AG09319 (cell line): ENCODE measurements at regions not wholly inside any gene's neighbourhood (a gene's known extent, or its start where the extent isn't known, plus 50 kb on each side); places are given as distances from the start of the nearest gene placed in this dataset.

ENCODE experiments used
- DNase-seq: peaks from one replicate; pipeline ENCODE4 v3.0.0-alpha.2; 2010; ENCODE audit warnings: low read depth; ENCODE audit errors: extremely low read depth
- CTCF ChIP-seq: IDR thresholded peaks from 2 replicates; pipeline ENCODE4 v1.5.1; 2011; ENCODE audit warnings: low read depth, mild to moderate bottlenecking, inconsistent platforms, low read length, moderate library complexity

DNA sequence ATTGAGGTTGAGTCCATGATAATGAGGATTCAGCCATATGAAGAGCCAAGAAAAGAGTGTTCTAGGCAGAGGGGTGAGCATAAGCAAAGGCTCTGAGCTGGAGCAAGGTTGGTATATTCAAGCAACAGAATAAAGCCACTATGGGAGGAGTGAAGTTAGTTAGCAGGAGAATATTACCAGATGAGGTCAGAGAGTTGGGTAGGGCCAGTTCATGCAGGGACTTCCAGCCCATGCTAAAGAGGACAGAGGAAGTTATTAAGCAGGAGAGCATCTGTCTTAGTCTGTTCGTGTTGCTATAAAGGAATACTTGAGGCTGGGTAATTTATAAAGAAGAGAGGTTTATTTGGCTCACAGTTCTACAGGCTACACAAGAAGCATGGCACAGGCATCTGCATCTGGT, 57.1 kb upstream of the ATG10 start:
- TF ChIP-seq CTCF: no peak
- no peak for DNase-seq

- TF ChIP-seq CTCF: no peak
Measured at GRCh38 chr5:81912933-81913332, 58.9 kb upstream of the ATG10 start.

DNA sequence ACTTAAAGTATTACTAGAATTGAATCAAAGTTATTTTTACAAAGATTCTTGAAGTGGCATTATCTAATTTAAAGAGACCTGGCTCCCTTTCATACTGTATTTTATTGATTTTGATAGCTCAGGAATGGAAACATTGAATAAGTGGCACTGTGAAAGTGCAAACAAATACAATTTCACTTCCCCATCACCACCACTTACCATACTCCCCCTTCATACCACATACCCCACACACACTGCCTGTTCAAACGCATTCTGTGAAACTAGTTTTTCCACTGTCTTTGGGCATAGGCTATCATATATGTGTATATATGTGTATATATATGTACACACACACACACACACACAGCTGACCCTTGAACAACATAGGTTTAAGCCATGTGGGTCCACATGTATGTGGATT, 62.1 kb upstream of the ATG10 start:
- TF ChIP-seq CTCF: no peak
- DNase-seq: no peak

More at GRCh38 chr5:81912933-81913332, 58.9 kb upstream of the ATG10 start:
- DNase-seq: no peak

DNA sequence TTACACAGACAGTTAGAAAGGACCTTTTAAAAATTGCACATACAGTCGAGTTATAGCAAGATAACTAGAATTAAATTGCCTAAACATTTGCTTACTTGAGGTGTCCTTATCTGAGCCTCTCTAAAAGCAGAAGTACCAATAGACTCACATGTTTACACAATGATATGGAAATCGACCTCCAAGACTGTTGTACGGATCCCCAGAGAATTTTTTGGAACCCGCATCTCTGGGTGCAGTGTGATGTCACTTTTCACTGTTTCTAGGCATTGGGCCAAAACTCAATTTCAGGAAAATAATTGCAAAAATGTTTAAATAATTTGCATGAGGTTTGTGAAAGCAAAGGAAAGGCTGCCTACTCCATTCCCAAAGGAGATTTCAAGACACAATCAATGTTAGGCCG, 63.1 kb upstream of the ATG10 start:
- DNase-seq: no peak
- TF ChIP-seq CTCF: no peak

GRCh38 chr5:81908044-81908443, 63.8 kb upstream of the ATG10 start:
- no peak for DNase-seq
- TF ChIP-seq CTCF: no peak

DNA sequence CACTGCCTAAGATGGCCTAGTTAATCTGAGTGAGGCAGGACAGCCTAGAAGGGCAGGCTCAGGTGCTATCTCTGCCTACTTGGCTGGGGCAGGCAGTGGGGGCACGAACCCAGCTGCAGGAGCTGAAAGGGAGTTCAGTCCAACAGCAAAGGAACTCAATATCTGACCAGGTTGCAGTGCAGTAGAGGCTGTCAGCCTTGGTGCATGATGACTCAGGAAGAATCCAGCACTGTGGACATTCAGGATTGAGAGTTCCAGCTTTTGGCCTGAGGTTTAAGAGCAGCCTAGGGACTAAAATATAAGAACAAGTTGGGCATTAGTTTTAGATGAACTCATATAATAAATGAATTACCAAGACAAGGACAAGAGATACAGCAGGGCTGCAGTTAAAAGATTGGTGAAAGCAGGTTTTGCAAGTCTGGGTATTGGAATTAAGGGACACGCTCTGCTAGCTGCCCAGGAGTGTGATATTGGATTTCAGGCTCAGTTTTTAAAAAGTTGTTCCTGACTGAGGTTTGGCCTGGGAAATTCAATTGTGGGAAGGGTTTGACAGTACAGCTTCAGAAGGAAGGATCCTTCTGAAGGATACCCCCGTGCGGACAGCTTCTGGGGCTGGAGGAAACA, 64.7 kb upstream of the ATG10 start:
- TF ChIP-seq CTCF: no peak

DNA sequence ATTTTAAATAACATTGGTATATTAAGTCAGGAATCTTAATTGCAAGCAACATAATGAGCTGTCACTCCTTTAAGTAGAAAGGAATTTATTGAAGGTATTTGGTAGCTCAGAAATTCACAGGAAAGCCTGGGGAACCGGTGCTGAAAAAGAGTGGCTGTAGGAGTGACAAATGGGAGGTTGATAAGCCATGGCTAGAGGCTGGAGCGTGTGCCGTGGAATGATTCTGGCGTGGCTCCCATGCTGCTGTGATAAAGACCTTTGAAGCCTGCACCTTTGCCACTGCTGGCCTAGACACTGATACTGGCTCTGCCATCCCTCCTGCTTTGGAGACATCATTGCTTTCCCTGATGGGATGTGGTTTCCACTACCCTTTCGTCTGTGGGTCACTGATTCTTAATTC, 65.7 kb upstream of the ATG10 start:
- DNase-seq: no peak
- TF ChIP-seq CTCF: no peak

More for the DNA sequence above, 64.7 kb upstream of the ATG10 start:
- no peak for DNase-seq
